ENCODE measurements at regions not wholly inside any gene's neighbourhood (a gene's known extent, or its start where the extent isn't known, plus 50 kb on each side); places are given as distances from the start of the nearest gene placed in this dataset.

DNA sequence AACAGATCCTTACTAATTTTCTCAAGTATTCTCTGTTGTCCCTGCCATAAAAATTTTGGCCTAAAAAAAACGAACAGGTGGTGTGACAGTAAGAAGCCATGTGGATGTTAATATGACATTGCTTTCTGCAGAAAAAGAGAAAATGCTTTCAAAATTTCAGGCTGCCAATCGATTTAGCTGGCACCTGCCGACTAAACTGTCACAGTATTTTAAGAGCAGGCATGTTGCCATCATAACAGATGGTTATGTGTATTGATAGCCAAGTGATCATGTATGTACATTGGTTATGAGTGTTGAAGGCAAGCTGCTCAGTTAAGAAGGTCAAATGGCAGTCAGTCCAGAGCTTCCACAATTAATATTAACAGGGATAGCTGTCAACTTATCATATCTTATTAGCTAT, 1017.0 kb downstream of the MRPL39 start:
- Histone ChIP-seq H3K79me2 (replicated peaks; ENCODE audit: insufficient read depth) (no peaks in the 10 kb centered on the region), H3F3A (replicated peaks; ENCODE audit: low read depth) (no peaks in the 10 kb centered on the region), H3K27ac (ENCODE audit: low read depth) (no peak overlapping the region), H3K36me3 (ENCODE audit: insufficient read depth) (no peaks in the 10 kb centered on the region), H3K4me3 (no peak overlapping the region), H3K9me2 (ENCODE audit: insufficient read depth) (no peaks in the 10 kb centered on the region), H3K27me3 (ENCODE audit: insufficient read depth) (no peaks in the 10 kb centered on the region), H2AFZ (no peak overlapping the region), H4K20me1 (replicated peaks; ENCODE audit: insufficient read depth) (no peaks in the 10 kb centered on the region), H3K4me2 (no peak overlapping the region), H3K4me1 (ENCODE audit: insufficient read depth) (no peaks in the 10 kb centered on the region)
- Mint-ChIP-seq H3K27ac (no peak overlapping the region), H3K4me3 (no peak overlapping the region), H3K9me3 (peaks cover 79% of the 10 kb centered on the region), H3K4me1 (no peaks in the 10 kb centered on the region), H3K27me3 (ENCODE audit: insufficient read depth, low read depth, poor library complexity) (no peaks in the 10 kb centered on the region), H3K36me3 (ENCODE audit: low read depth) (peaks cover 21% of the 10 kb centered on the region; the same call in 2 of the 3 replicates)
- TF ChIP-seq STAT1 (IDR thresholded peaks at IDR 0.05; ENCODE audit: unreplicated experiment), result no peak
- TF ChIP-seq POLR2AphosphoS5 (IDR thresholded peaks at IDR 0.05; ENCODE audit: low read depth), result no peak
- TF ChIP-seq, protein P1, sequence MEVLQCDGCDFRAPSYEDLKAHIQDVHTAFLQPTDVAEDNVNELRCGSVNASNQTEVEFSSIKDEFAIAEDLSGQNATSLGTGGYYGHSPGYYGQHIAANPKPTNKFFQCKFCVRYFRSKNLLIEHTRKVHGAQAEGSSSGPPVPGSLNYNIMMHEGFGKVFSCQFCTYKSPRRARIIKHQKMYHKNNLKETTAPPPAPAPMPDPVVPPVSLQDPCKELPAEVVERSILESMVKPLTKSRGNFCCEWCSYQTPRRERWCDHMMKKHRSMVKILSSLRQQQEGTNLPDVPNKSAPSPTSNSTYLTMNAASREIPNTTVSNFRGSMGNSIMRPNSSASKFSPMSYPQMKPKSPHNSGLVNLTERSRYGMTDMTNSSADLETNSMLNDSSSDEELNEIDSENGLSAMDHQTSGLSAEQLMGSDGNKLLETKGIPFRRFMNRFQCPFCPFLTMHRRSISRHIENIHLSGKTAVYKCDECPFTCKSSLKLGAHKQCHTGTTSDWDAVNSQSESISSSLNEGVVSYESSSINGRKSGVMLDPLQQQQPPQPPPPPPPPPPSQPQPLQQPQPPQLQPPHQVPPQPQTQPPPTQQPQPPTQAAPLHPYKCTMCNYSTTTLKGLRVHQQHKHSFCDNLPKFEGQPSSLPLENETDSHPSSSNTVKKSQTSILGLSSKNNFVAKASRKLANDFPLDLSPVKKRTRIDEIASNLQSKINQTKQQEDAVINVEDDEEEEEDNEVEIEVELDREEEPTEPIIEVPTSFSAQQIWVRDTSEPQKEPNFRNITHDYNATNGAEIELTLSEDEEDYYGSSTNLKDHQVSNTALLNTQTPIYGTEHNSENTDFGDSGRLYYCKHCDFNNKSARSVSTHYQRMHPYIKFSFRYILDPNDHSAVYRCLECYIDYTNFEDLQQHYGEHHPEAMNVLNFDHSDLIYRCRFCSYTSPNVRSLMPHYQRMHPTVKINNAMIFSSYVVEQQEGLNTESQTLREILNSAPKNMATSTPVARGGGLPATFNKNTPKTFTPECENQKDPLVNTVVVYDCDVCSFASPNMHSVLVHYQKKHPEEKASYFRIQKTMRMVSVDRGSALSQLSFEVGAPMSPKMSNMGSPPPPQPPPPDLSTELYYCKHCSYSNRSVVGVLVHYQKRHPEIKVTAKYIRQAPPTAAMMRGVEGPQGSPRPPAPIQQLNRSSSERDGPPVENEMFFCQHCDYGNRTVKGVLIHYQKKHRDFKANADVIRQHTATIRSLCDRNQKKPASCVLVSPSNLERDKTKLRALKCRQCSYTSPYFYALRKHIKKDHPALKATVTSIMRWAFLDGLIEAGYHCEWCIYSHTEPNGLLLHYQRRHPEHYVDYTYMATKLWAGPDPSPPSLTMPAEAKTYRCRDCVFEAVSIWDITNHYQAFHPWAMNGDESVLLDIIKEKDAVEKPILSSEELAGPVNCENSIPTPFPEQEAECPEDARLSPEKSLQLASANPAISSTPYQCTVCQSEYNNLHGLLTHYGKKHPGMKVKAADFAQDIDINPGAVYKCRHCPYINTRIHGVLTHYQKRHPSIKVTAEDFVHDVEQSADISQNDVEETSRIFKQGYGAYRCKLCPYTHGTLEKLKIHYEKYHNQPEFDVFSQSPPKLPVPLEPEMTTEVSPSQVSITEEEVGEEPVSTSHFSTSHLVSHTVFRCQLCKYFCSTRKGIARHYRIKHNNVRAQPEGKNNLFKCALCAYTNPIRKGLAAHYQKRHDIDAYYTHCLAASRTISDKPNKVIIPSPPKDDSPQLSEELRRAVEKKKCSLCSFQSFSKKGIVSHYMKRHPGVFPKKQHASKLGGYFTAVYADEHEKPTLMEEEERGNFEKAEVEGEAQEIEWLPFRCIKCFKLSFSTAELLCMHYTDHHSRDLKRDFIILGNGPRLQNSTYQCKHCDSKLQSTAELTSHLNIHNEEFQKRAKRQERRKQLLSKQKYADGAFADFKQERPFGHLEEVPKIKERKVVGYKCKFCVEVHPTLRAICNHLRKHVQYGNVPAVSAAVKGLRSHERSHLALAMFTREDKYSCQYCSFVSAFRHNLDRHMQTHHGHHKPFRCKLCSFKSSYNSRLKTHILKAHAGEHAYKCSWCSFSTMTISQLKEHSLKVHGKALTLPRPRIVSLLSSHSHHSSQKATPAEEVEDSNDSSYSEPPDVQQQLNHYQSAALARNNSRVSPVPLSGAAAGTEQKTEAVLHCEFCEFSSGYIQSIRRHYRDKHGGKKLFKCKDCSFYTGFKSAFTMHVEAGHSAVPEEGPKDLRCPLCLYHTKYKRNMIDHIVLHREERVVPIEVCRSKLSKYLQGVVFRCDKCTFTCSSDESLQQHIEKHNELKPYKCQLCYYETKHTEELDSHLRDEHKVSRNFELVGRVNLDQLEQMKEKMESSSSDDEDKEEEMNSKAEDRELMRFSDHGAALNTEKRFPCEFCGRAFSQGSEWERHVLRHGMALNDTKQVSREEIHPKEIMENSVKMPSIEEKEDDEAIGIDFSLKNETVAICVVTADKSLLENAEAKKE (CRISPR knock-in tag; IDR thresholded peaks at IDR 0.05), result no peak
- TF ChIP-seq JUNB (IDR thresholded peaks at IDR 0.05; ENCODE audit: unreplicated experiment), result no peak
- no peak for TF ChIP-seq EZH2 (IDR thresholded peaks at IDR 0.05; ENCODE audit: low read depth, unreplicated experiment)
- no peak for TF ChIP-seq ZNF331 (CRISPR knock-in tag; IDR thresholded peaks at IDR 0.05; ENCODE audit: low read depth)
- TF ChIP-seq, protein P2, sequence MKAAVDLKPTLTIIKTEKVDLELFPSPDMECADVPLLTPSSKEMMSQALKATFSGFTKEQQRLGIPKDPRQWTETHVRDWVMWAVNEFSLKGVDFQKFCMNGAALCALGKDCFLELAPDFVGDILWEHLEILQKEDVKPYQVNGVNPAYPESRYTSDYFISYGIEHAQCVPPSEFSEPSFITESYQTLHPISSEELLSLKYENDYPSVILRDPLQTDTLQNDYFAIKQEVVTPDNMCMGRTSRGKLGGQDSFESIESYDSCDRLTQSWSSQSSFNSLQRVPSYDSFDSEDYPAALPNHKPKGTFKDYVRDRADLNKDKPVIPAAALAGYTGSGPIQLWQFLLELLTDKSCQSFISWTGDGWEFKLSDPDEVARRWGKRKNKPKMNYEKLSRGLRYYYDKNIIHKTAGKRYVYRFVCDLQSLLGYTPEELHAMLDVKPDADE (IDR thresholded peaks at IDR 0.05), result no peak
- TF ChIP-seq, protein P3, sequence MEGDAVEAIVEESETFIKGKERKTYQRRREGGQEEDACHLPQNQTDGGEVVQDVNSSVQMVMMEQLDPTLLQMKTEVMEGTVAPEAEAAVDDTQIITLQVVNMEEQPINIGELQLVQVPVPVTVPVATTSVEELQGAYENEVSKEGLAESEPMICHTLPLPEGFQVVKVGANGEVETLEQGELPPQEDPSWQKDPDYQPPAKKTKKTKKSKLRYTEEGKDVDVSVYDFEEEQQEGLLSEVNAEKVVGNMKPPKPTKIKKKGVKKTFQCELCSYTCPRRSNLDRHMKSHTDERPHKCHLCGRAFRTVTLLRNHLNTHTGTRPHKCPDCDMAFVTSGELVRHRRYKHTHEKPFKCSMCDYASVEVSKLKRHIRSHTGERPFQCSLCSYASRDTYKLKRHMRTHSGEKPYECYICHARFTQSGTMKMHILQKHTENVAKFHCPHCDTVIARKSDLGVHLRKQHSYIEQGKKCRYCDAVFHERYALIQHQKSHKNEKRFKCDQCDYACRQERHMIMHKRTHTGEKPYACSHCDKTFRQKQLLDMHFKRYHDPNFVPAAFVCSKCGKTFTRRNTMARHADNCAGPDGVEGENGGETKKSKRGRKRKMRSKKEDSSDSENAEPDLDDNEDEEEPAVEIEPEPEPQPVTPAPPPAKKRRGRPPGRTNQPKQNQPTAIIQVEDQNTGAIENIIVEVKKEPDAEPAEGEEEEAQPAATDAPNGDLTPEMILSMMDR (conservative IDR thresholded peaks at IDR 0.05; ENCODE audit: low read depth in 2 of 2), result no peak
- TF ChIP-seq NANOG (IDR thresholded peaks at IDR 0.05; ENCODE audit: borderline replicate concordance), result no peak
- no peak for TF ChIP-seq CREB1 (CRISPR knock-in tag; IDR thresholded peaks at IDR 0.05; ENCODE audit: low read depth)
- no peak for TF ChIP-seq ZNF114 (CRISPR knock-in tag; IDR thresholded peaks at IDR 0.05)
- TF ChIP-seq EZH2phosphoT487 (IDR thresholded peaks at IDR 0.05; ENCODE audit: unreplicated experiment), result no peak
- TF ChIP-seq, protein P4, sequence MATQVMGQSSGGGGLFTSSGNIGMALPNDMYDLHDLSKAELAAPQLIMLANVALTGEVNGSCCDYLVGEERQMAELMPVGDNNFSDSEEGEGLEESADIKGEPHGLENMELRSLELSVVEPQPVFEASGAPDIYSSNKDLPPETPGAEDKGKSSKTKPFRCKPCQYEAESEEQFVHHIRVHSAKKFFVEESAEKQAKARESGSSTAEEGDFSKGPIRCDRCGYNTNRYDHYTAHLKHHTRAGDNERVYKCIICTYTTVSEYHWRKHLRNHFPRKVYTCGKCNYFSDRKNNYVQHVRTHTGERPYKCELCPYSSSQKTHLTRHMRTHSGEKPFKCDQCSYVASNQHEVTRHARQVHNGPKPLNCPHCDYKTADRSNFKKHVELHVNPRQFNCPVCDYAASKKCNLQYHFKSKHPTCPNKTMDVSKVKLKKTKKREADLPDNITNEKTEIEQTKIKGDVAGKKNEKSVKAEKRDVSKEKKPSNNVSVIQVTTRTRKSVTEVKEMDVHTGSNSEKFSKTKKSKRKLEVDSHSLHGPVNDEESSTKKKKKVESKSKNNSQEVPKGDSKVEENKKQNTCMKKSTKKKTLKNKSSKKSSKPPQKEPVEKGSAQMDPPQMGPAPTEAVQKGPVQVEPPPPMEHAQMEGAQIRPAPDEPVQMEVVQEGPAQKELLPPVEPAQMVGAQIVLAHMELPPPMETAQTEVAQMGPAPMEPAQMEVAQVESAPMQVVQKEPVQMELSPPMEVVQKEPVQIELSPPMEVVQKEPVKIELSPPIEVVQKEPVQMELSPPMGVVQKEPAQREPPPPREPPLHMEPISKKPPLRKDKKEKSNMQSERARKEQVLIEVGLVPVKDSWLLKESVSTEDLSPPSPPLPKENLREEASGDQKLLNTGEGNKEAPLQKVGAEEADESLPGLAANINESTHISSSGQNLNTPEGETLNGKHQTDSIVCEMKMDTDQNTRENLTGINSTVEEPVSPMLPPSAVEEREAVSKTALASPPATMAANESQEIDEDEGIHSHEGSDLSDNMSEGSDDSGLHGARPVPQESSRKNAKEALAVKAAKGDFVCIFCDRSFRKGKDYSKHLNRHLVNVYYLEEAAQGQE (IDR thresholded peaks at IDR 0.05; ENCODE audit: unreplicated experiment), result no peak
- no peak for DNase-seq (ENCODE audit: low spot score)
- ATAC-seq, result no peak

Measured in GM23338 (cell line).